ENCODE measurements at regions not wholly inside any gene's neighbourhood (a gene's known extent, or its start where the extent isn't known, plus 50 kb on each side); places are given as distances from the start of the nearest gene placed in this dataset.

DNA sequence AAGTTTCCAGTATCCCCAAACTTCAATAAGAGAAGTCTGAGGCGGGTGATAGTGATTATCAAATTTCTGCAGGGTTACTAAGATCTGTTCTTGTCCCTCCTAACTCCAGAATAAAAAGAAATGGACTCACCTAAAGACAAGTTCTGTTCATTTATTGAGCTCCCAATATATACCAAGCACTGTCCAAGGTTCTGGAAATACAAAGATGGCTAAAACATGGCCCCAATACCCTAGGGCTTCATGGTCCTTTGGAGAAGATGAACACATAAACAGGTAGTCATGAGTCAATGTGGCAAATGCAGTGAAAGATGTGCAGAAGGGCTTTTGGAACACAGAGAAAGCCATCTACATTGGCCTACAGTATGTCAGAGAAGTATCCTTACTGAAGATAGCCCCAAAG lies 231.2 kb downstream of the PPP1R2C start:
- no peak for TF ChIP-seq ZBTB1 (tag by site-specific recombination; IDR thresholded peaks at IDR 0.05)
- TF ChIP-seq, protein P1, sequence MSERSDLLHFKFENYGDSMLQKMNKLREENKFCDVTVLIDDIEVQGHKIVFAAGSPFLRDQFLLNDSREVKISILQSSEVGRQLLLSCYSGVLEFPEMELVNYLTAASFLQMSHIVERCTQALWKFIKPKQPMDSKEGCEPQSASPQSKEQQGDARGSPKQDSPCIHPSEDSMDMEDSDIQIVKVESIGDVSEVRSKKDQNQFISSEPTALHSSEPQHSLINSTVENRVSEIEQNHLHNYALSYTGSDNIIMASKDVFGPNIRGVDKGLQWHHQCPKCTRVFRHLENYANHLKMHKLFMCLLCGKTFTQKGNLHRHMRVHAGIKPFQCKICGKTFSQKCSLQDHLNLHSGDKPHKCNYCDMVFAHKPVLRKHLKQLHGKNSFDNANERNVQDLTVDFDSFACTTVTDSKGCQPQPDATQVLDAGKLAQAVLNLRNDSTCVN (tag by site-specific recombination; optimal IDR thresholded peaks at IDR 0.05) = no peak
- TF ChIP-seq, protein P2, sequence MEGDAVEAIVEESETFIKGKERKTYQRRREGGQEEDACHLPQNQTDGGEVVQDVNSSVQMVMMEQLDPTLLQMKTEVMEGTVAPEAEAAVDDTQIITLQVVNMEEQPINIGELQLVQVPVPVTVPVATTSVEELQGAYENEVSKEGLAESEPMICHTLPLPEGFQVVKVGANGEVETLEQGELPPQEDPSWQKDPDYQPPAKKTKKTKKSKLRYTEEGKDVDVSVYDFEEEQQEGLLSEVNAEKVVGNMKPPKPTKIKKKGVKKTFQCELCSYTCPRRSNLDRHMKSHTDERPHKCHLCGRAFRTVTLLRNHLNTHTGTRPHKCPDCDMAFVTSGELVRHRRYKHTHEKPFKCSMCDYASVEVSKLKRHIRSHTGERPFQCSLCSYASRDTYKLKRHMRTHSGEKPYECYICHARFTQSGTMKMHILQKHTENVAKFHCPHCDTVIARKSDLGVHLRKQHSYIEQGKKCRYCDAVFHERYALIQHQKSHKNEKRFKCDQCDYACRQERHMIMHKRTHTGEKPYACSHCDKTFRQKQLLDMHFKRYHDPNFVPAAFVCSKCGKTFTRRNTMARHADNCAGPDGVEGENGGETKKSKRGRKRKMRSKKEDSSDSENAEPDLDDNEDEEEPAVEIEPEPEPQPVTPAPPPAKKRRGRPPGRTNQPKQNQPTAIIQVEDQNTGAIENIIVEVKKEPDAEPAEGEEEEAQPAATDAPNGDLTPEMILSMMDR (tag by site-specific recombination; IDR thresholded peaks at IDR 0.05) = no peak
- TF ChIP-seq, protein P3, sequence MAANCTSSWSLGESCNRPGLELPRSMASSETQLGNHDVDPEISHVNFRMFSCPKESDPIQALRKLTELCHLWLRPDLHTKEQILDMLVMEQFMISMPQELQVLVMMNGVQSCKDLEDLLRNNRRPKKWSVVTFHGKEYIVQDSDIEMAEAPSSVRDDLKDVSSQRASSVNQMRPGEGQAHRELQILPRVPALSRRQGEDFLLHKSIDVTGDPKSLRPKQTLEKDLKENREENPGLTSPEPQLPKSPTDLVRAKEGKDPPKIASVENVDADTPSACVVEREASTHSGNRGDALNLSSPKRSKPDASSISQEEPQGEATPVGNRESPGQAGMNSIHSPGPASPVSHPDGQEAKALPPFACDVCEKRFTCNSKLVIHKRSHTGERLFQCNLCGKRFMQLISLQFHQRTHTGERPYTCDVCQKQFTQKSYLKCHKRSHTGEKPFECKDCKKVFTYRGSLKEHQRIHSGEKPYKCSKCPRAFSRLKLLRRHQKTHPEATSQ (tag by site-specific recombination; IDR thresholded peaks at IDR 0.05) = no peak
- TF ChIP-seq, protein P4, sequence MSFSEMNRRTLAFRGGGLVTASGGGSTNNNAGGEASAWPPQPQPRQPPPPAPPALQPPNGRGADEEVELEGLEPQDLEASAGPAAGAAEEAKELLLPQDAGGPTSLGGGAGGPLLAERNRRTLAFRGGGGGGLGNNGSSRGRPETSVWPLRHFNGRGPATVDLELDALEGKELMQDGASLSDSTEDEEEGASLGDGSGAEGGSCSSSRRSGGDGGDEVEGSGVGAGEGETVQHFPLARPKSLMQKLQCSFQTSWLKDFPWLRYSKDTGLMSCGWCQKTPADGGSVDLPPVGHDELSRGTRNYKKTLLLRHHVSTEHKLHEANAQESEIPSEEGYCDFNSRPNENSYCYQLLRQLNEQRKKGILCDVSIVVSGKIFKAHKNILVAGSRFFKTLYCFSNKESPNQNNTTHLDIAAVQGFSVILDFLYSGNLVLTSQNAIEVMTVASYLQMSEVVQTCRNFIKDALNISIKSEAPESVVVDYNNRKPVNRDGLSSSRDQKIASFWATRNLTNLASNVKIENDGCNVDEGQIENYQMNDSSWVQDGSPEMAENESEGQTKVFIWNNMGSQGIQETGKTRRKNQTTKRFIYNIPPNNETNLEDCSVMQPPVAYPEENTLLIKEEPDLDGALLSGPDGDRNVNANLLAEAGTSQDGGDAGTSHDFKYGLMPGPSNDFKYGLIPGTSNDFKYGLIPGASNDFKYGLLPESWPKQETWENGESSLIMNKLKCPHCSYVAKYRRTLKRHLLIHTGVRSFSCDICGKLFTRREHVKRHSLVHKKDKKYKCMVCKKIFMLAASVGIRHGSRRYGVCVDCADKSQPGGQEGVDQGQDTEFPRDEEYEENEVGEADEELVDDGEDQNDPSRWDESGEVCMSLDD (tag by site-specific recombination; IDR thresholded peaks at IDR 0.05) = no peak
- TF ChIP-seq, protein P5, sequence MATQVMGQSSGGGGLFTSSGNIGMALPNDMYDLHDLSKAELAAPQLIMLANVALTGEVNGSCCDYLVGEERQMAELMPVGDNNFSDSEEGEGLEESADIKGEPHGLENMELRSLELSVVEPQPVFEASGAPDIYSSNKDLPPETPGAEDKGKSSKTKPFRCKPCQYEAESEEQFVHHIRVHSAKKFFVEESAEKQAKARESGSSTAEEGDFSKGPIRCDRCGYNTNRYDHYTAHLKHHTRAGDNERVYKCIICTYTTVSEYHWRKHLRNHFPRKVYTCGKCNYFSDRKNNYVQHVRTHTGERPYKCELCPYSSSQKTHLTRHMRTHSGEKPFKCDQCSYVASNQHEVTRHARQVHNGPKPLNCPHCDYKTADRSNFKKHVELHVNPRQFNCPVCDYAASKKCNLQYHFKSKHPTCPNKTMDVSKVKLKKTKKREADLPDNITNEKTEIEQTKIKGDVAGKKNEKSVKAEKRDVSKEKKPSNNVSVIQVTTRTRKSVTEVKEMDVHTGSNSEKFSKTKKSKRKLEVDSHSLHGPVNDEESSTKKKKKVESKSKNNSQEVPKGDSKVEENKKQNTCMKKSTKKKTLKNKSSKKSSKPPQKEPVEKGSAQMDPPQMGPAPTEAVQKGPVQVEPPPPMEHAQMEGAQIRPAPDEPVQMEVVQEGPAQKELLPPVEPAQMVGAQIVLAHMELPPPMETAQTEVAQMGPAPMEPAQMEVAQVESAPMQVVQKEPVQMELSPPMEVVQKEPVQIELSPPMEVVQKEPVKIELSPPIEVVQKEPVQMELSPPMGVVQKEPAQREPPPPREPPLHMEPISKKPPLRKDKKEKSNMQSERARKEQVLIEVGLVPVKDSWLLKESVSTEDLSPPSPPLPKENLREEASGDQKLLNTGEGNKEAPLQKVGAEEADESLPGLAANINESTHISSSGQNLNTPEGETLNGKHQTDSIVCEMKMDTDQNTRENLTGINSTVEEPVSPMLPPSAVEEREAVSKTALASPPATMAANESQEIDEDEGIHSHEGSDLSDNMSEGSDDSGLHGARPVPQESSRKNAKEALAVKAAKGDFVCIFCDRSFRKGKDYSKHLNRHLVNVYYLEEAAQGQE (tag by site-specific recombination; IDR thresholded peaks at IDR 0.05) = no peak
- TF ChIP-seq ZNF76 (tag by site-specific recombination; IDR thresholded peaks at IDR 0.05; ENCODE audit: borderline replicate concordance, low read depth) = no peak
- TF ChIP-seq, protein P6, sequence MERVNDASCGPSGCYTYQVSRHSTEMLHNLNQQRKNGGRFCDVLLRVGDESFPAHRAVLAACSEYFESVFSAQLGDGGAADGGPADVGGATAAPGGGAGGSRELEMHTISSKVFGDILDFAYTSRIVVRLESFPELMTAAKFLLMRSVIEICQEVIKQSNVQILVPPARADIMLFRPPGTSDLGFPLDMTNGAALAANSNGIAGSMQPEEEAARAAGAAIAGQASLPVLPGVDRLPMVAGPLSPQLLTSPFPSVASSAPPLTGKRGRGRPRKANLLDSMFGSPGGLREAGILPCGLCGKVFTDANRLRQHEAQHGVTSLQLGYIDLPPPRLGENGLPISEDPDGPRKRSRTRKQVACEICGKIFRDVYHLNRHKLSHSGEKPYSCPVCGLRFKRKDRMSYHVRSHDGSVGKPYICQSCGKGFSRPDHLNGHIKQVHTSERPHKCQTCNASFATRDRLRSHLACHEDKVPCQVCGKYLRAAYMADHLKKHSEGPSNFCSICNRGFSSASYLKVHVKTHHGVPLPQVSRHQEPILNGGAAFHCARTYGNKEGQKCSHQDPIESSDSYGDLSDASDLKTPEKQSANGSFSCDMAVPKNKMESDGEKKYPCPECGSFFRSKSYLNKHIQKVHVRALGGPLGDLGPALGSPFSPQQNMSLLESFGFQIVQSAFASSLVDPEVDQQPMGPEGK (tag by site-specific recombination; IDR thresholded peaks at IDR 0.05) = no peak
- no peak for TF ChIP-seq ZNF555 (tag by site-specific recombination; conservative IDR thresholded peaks at IDR 0.05)
- TF ChIP-seq, protein P7, sequence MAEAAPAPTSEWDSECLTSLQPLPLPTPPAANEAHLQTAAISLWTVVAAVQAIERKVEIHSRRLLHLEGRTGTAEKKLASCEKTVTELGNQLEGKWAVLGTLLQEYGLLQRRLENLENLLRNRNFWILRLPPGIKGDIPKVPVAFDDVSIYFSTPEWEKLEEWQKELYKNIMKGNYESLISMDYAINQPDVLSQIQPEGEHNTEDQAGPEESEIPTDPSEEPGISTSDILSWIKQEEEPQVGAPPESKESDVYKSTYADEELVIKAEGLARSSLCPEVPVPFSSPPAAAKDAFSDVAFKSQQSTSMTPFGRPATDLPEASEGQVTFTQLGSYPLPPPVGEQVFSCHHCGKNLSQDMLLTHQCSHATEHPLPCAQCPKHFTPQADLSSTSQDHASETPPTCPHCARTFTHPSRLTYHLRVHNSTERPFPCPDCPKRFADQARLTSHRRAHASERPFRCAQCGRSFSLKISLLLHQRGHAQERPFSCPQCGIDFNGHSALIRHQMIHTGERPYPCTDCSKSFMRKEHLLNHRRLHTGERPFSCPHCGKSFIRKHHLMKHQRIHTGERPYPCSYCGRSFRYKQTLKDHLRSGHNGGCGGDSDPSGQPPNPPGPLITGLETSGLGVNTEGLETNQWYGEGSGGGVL (tag by site-specific recombination; IDR thresholded peaks at IDR 0.05) = no peak
- TF ChIP-seq ZBTB20 (tag by site-specific recombination; IDR thresholded peaks at IDR 0.05) = no peak
- TF ChIP-seq ZNF138 (tag by site-specific recombination; IDR thresholded peaks at IDR 0.05; ENCODE audit: borderline replicate concordance) = no peak

Data from HEK293 (cell line).